Neural cell (in vitro differentiated cells): ENCODE measurements at regions not wholly inside any gene's neighbourhood (a gene's known extent, or its start where the extent isn't known, plus 50 kb on each side); places are given as distances from the start of the nearest gene placed in this dataset.

Source experiments
- EP300 ChIP-seq: fragments of 450-650 bp; conservative IDR thresholded peaks from 2 replicates; pipeline ENCODE4 v1.6.1; 2014; ENCODE audit warnings: antibody characterized with exemption, mild to moderate bottlenecking, moderate library complexity; ENCODE audit not compliant: poor library complexity, severe bottlenecking
- POLR2AphosphoS5 ChIP-seq: IDR thresholded peaks from 2 replicates; pipeline ENCODE4 v1.6.1; 2012
- RAD21 ChIP-seq: fragments of 450-650 bp; conservative IDR thresholded peaks from 2 replicates; pipeline ENCODE4 v1.6.1; 2014; ENCODE audit warnings: antibody characterized with exemption, mild to moderate bottlenecking, moderate library complexity
- TF ChIP-seq, protein P1 (sequence below): fragments of 450-650 bp; IDR thresholded peaks from 2 replicates; pipeline ENCODE4 v1.5.1; 2014; ENCODE audit warnings: antibody characterized with exemption, mild to moderate bottlenecking, moderate library complexity; ENCODE audit not compliant: poor library complexity, severe bottlenecking
- TF ChIP-seq, protein P2 (sequence below): IDR thresholded peaks from 2 replicates; pipeline ENCODE4 v1.6.1; 2012; ENCODE audit warnings: borderline replicate concordance

- no peak for TF ChIP-seq POLR2AphosphoS5
- TF ChIP-seq, protein P1, sequence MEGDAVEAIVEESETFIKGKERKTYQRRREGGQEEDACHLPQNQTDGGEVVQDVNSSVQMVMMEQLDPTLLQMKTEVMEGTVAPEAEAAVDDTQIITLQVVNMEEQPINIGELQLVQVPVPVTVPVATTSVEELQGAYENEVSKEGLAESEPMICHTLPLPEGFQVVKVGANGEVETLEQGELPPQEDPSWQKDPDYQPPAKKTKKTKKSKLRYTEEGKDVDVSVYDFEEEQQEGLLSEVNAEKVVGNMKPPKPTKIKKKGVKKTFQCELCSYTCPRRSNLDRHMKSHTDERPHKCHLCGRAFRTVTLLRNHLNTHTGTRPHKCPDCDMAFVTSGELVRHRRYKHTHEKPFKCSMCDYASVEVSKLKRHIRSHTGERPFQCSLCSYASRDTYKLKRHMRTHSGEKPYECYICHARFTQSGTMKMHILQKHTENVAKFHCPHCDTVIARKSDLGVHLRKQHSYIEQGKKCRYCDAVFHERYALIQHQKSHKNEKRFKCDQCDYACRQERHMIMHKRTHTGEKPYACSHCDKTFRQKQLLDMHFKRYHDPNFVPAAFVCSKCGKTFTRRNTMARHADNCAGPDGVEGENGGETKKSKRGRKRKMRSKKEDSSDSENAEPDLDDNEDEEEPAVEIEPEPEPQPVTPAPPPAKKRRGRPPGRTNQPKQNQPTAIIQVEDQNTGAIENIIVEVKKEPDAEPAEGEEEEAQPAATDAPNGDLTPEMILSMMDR, result no peak
- no peak for TF ChIP-seq EP300
- TF ChIP-seq, protein P2, sequence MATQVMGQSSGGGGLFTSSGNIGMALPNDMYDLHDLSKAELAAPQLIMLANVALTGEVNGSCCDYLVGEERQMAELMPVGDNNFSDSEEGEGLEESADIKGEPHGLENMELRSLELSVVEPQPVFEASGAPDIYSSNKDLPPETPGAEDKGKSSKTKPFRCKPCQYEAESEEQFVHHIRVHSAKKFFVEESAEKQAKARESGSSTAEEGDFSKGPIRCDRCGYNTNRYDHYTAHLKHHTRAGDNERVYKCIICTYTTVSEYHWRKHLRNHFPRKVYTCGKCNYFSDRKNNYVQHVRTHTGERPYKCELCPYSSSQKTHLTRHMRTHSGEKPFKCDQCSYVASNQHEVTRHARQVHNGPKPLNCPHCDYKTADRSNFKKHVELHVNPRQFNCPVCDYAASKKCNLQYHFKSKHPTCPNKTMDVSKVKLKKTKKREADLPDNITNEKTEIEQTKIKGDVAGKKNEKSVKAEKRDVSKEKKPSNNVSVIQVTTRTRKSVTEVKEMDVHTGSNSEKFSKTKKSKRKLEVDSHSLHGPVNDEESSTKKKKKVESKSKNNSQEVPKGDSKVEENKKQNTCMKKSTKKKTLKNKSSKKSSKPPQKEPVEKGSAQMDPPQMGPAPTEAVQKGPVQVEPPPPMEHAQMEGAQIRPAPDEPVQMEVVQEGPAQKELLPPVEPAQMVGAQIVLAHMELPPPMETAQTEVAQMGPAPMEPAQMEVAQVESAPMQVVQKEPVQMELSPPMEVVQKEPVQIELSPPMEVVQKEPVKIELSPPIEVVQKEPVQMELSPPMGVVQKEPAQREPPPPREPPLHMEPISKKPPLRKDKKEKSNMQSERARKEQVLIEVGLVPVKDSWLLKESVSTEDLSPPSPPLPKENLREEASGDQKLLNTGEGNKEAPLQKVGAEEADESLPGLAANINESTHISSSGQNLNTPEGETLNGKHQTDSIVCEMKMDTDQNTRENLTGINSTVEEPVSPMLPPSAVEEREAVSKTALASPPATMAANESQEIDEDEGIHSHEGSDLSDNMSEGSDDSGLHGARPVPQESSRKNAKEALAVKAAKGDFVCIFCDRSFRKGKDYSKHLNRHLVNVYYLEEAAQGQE, result no peak
- TF ChIP-seq RAD21, result no peak
Measured at GRCh38 chr5:93658044-93658443, 75.0 kb downstream of the NR2F1 start.
